Prostate gland (tissue), 2 donors: ENCODE measurements at regions not wholly inside any gene's neighbourhood (a gene's known extent, or its start where the extent isn't known, plus 50 kb on each side); places are given as distances from the start of the nearest gene placed in this dataset.

Experiments used
- CTCF ChIP-seq, 4 experiments: fragments of 200-600 bp in 2 of 4; fragments of 450-650 bp in 2 of 4; sonication (generic) in 2 of 4; IDR thresholded peaks; 1 replicate in 3 of 4; 2 replicates in 1 of 4; pipeline ENCODE4 v1.5.1; 2016 to 2019; ENCODE audit warnings: antibody characterized with exemption in 4 of 4, mild to moderate bottlenecking in 2 of 4, moderate library complexity in 2 of 4
- POLR2A ChIP-seq: fragments of 450-650 bp; IDR thresholded peaks from one replicate; pipeline ENCODE4 v1.6.1; 2016; ENCODE audit warnings: antibody characterized with exemption, mild to moderate bottlenecking
- POLR2AphosphoS5 ChIP-seq: sonication (generic); formaldehyde crosslinking; IDR thresholded peaks from one replicate; pipeline ENCODE4 v1.6.1; 2017; ENCODE audit warnings: antibody characterized with exemption

GRCh38 chr6:169935861-169936260 is 184.4 kb downstream of the ERMARD start:
- TF ChIP-seq CTCF (IDR thresholded peaks at IDR 0.05) = no peak
- TF ChIP-seq POLR2A = no peak
- no peak for TF ChIP-seq POLR2AphosphoS5
